Activated CD8-positive, alpha-beta T cell treated with anti-CD3 and anti-CD28 coated beads for 36 hours (primary cell): ENCODE measurements at regions not wholly inside any gene's neighbourhood (a gene's known extent, or its start where the extent isn't known, plus 50 kb on each side); places are given as distances from the start of the nearest gene placed in this dataset.
"Not testable (repeated sequence)": the region's sequence is repeated elsewhere in the genome, so short reads cannot be mapped to it uniquely, and the experiment has no call there.

ENCODE experiments used
- ATAC-seq: fragments of 200-7000 bp; cut with Tn5 transposase; one replicate; pipeline ENCODE4 v1.10.0; 2021; ENCODE audit warnings: mild to moderate bottlenecking, moderate library complexity
- CTCF ChIA-PET: fragments of 350-600 bp; sonication (Branson Sonifier 250); formaldehyde crosslinking; loops from one replicate; lab custom pipeline; 2021; ENCODE audit warnings: antibody characterized with exemption; lab: Charles Lee
- POLR2A ChIA-PET: fragments of 350-600 bp; sonication (Branson Sonifier 250); formaldehyde crosslinking; loops from one replicate; lab custom pipeline; 2021; ENCODE audit warnings: antibody characterized with exemption; lab: Charles Lee
- DNase-seq: peaks from one replicate; pipeline ENCODE4 v3.0.0-alpha.2; 2020
- H3K27ac Mint-ChIP-seq: one replicate; pipeline ENCODE4 v1.8.0; 2021; ENCODE audit warnings: mild to moderate bottlenecking, mixed read lengths
- H3K27me3 Mint-ChIP-seq: one replicate; pipeline ENCODE4 v1.8.0; 2021; ENCODE audit warnings: mixed read lengths
- H3K36me3 Mint-ChIP-seq: one replicate; pipeline ENCODE4 v1.8.0; 2021; ENCODE audit warnings: low read depth, mixed read lengths
- H3K4me1 Mint-ChIP-seq: one replicate; pipeline ENCODE4 v1.8.0; 2021; ENCODE audit warnings: low read depth, mixed read lengths
- H3K4me3 Mint-ChIP-seq: one replicate; pipeline ENCODE4 v1.8.0; 2021; ENCODE audit warnings: mild to moderate bottlenecking, moderate library complexity, mixed read lengths
- H3K9me3 Mint-ChIP-seq: one replicate; pipeline ENCODE4 v1.8.0; 2021; ENCODE audit warnings: mixed read lengths
- intact Hi-C: fragments of 100-400 bp; cut with micrococcal nuclease; formaldehyde crosslinking; loops from one replicate; pipeline ENCODE4 v1.10.0; 2022
- TF ChIP-seq, protein P1 (sequence below): fragments of 200-600 bp; IDR thresholded peaks from one replicate; pipeline ENCODE4 v1.8.0; 2022; ENCODE audit warnings: antibody characterized with exemption, mild to moderate bottlenecking

DNA sequence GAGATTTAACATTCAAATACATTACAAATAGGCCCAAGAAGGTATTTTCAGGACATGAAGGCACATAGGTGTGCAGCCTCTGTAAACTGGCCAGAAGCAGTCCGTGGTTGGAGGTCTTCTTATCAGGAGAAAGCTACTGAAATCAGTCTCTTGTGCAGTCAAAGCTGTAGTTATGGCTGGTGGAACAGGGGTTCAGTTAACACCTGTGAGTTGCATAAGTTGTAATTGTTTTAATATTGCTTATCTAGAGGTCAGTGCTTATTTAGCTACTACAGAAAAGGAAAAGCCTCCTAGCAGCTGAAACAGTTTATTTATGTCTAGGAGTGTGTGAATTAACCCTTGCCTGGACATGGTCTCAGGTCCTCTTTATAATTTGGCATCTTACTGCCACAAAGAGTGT, 377.6 kb upstream of the MDGA2 start:
- Mint-ChIP-seq H3K9me3 (peaks cover 1% of the 10 kb centered on the region), H3K4me1 (no peaks in the 10 kb centered on the region), H3K27me3 (no peaks in the 10 kb centered on the region), H3K27ac (no peak overlapping the region), H3K36me3 (no peaks in the 10 kb centered on the region), H3K4me3 (no peak overlapping the region)
- intact Hi-C loops, result no loop called here
- ChIA-PET CTCF (no interaction called here), POLR2A (no interaction called here)
- no peak for ATAC-seq
- no peak for DNase-seq
- TF ChIP-seq, protein P1, sequence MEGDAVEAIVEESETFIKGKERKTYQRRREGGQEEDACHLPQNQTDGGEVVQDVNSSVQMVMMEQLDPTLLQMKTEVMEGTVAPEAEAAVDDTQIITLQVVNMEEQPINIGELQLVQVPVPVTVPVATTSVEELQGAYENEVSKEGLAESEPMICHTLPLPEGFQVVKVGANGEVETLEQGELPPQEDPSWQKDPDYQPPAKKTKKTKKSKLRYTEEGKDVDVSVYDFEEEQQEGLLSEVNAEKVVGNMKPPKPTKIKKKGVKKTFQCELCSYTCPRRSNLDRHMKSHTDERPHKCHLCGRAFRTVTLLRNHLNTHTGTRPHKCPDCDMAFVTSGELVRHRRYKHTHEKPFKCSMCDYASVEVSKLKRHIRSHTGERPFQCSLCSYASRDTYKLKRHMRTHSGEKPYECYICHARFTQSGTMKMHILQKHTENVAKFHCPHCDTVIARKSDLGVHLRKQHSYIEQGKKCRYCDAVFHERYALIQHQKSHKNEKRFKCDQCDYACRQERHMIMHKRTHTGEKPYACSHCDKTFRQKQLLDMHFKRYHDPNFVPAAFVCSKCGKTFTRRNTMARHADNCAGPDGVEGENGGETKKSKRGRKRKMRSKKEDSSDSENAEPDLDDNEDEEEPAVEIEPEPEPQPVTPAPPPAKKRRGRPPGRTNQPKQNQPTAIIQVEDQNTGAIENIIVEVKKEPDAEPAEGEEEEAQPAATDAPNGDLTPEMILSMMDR, result no peak

DNA sequence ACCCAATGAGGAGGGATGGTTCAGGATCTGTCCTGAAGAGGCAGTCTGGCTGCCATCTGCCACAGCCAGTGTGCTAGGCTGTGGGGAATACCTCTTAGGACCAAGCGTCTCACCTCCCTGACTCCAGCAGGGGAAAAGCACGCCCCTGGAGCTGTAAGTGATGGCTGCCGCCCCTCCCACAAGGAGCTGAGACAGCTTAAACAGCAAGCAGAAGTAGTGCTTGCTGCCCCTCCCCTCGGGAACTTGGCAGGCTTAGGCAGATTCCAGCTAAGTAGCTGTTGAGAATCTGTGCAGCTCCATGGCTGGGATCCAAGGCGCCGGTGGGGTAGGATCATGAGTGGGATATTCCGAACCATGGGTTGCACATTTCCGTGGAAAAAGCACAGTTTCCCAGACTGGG, 360.4 kb upstream of the MDGA2 start:
- no peak overlapping the region for H3K4me3 Mint-ChIP-seq
- TF ChIP-seq, protein P1, result no peak
- CTCF ChIA-PET, result no interaction called here
- H3K27ac Mint-ChIP-seq, result no peak overlapping the region
- H3K4me1 Mint-ChIP-seq, result no peaks in the 10 kb centered on the region
- no peak for DNase-seq
- no peaks in the 10 kb centered on the region for H3K27me3 Mint-ChIP-seq
- H3K36me3 Mint-ChIP-seq, result no peaks in the 10 kb centered on the region
- H3K9me3 Mint-ChIP-seq, result peaks cover 10% of the 10 kb centered on the region
- no peak for ATAC-seq
- intact Hi-C loops, result no loop called here
- POLR2A ChIA-PET, result no interaction called here

DNA sequence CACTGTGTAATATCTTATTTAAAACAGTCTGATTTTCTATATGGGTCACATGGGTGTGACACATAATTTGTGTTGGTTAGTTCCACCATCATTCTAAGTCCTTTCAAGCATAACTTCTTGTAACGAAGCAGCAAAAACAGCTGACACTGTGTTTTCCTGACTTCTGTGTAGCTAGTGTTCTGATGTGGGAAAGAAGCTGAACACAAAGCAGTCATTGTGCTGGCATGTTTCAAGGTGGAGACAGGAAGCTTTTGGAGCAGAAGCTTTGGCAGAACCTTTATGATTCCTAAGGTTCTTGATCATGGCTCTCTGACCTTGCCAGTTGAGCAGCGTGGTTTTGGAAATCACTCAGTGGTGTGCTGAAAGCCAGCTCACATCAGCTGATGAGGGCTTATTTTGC, 351.7 kb upstream of the MDGA2 start:
- intact Hi-C loops, result no loop called here
- Mint-ChIP-seq H3K36me3 (no peaks in the 10 kb centered on the region), H3K27ac (no peak overlapping the region), H3K27me3 (no peaks in the 10 kb centered on the region), H3K4me1 (no peaks in the 10 kb centered on the region), H3K9me3 (peaks cover 6% of the 10 kb centered on the region), H3K4me3 (no peak overlapping the region)
- CTCF ChIA-PET, result no interaction called here
- ATAC-seq, result no peak
- DNase-seq, result no peak
- TF ChIP-seq, protein P1, result no peak
- POLR2A ChIA-PET, result no interaction called here

DNA sequence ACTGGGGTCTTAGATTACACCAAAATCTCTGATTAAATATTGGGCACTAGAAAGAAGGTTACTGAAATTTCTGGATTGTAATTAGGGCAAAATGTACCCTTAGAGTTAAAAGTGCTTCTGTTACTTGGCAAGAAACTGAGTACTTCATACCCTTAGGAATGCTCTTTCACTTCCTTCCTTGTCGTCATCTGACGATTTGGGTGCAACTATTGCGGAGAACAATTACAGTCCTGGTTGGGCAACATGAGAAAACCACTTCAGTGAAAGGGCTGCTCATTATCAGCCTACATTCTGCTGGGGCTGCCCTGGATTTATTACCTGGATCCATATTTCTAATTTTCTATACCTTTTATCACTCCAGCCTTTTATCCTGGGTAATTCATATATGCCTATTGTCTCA, 348.5 kb upstream of the MDGA2 start:
- Mint-ChIP-seq H3K9me3 (peaks cover 4% of the 10 kb centered on the region), H3K4me3 (no peak overlapping the region), H3K4me1 (no peaks in the 10 kb centered on the region), H3K27me3 (no peaks in the 10 kb centered on the region), H3K27ac (no peak overlapping the region), H3K36me3 (no peaks in the 10 kb centered on the region)
- no peak for ATAC-seq
- ChIA-PET CTCF (no interaction called here), POLR2A (no interaction called here)
- no peak for DNase-seq
- TF ChIP-seq, protein P1, result no peak
- intact Hi-C loops, result no loop called here

DNA sequence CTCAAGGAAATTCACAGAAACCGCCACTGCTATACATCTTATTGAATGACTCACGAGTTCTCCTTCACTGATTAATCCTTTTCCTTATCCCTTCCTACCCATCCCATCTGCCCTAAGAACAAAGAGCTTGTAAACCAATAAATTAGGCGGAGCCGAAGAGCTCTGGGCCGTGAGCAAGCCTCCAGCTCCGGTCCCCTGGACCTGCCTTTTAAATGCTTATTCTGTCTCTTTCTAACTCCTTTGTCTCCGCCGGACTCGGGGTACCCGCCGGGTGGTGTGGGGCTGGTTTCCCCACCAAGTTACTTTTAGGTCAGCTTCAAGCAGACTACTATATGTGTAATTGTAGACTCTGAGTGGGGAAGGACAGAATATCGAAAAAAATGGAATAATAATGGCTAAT, 336.1 kb upstream of the MDGA2 start:
- H3K27me3 Mint-ChIP-seq, intact Hi-C loops, CTCF ChIA-PET, H3K4me1 Mint-ChIP-seq, DNase-seq, H3K27ac Mint-ChIP-seq, POLR2A ChIA-PET, H3K9me3 Mint-ChIP-seq, ATAC-seq, H3K4me3 Mint-ChIP-seq, H3K36me3 Mint-ChIP-seq: not testable (repeated sequence)

DNA sequence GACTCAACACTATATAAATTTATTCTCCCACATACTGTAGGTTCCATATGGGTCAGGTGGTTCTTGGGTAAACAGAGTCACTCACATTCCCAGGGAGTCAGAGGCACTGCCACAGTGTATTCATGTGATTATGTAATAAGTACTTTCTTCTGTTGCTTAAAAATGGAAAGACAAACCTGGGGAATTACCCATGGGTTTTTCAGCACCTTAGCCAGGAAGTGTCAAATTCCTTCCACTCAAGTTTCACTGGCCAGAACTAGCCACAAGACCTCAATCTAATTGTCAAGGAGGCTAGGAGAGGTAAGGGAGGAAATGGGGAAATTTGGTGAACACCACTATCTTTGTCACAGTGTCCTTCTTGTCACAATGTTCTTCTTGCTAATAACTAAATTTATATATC, 333.2 kb upstream of the MDGA2 start:
- intact Hi-C loops, result no loop called here
- no peaks in the 10 kb centered on the region for H3K27me3 Mint-ChIP-seq
- H3K4me1 Mint-ChIP-seq, result no peaks in the 10 kb centered on the region
- no peak for ATAC-seq
- TF ChIP-seq, protein P1, result no peak
- no peaks in the 10 kb centered on the region for H3K36me3 Mint-ChIP-seq
- DNase-seq, result no peak
- CTCF ChIA-PET, result no interaction called here
- H3K4me3 Mint-ChIP-seq, result no peak overlapping the region
- H3K9me3 Mint-ChIP-seq, result peaks cover 6% of the 10 kb centered on the region
- POLR2A ChIA-PET, result no interaction called here
- H3K27ac Mint-ChIP-seq, result no peak overlapping the region
